BLaER1 treated with 17β-estradiol and CSF1 and Interleukin-3, amounts not matched to agents 10 nM and 100 nM (cell line): ENCODE measurements at regions not wholly inside any gene's neighbourhood (a gene's known extent, or its start where the extent isn't known, plus 50 kb on each side); places are given as distances from the start of the nearest gene placed in this dataset.

ENCODE experiments used
- H3K27ac ChIP-seq, 11 experiments: shearing (Covaris generic); formaldehyde crosslinking; 2 replicates each; pipeline ENCODE4 v1.8.1; 2022
- H3K27me3 ChIP-seq, 11 experiments: shearing (Covaris generic); formaldehyde crosslinking; 2 replicates each; pipeline ENCODE4 v1.8.1; 2022
- H3K36me3 ChIP-seq, 11 experiments: shearing (Covaris generic); formaldehyde crosslinking; 2 replicates each; pipeline ENCODE4 v1.8.1; 2022
- H3K4me1 ChIP-seq, 10 experiments: shearing (Covaris generic); formaldehyde crosslinking; 2 replicates each; pipeline ENCODE4 v1.8.1; 2022
- H3K4me2 ChIP-seq, 11 experiments: shearing (Covaris generic); formaldehyde crosslinking; 2 replicates each; pipeline ENCODE4 v1.8.1; 2022
- H3K4me3 ChIP-seq, 10 experiments: shearing (Covaris generic); formaldehyde crosslinking; 2 replicates each; pipeline ENCODE4 v1.8.1; 2022
- H3K9ac ChIP-seq, 11 experiments: shearing (Covaris generic); formaldehyde crosslinking; 2 replicates each; pipeline ENCODE4 v1.8.1; 2022
- H3K9me3 ChIP-seq, 11 experiments: shearing (Covaris generic); formaldehyde crosslinking; replicated peaks in 1 of 11; 2 replicates each; pipeline ENCODE4 v1.8.1; 2022
- H4K20me1 ChIP-seq, 11 experiments: shearing (Covaris generic); formaldehyde crosslinking; 2 replicates each; pipeline ENCODE4 v1.8.1; 2022
- Cebpa-rat ChIP-seq, 11 experiments: shearing (Covaris generic); IDR thresholded peaks; 2 replicates each; pipeline ENCODE4 v1.8.1; 2022

DNA sequence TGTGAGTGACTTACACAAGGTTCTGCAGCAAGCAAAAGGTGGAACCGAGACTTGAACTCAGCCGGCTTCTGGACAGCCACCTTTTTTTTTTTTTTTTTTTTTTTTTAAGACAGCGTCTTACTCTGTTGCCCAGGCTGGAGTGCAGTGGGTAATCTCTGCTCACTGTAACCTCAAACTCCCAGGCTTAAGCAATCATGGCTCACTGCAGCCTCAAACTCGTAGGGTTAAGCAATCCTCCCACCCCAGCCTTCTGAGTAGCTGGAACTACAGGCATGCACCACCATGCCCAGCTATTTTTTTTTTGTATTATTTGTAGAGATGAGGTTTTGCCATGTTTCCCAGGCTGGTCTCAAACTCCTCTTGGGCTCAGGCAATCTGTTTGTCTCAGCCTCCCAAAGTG lies 55.2 kb upstream of the GOT2 start:
- no peak overlapping the region for H3K9ac ChIP-seq
- H3K27me3 ChIP-seq, result no peaks in the 10 kb centered on the region
- peaks cover 0 to 10% (median 5%) of the 10 kb centered on the region in 10 experiments; a peak in 12 of 20 replicates for H3K4me1 ChIP-seq
- no peak for TF ChIP-seq Cebpa-rat (IDR thresholded peaks at IDR 0.05)
- H3K4me3 ChIP-seq, result no peak overlapping the region
- H3K27ac ChIP-seq, result no peak overlapping the region
- peaks cover 0 to 8% (median 0%) of the 10 kb centered on the region in 11 experiments; a peak in 5 of 22 replicates for H3K9me3 ChIP-seq
- H3K4me2 ChIP-seq, result no peak overlapping the region
- no peaks in the 10 kb centered on the region for H3K36me3 ChIP-seq
- H4K20me1 ChIP-seq, result no peaks in the 10 kb centered on the region
